A549 (cell line): ENCODE measurements at regions not wholly inside any gene's neighbourhood (a gene's known extent, or its start where the extent isn't known, plus 50 kb on each side); places are given as distances from the start of the nearest gene placed in this dataset.

Experiments
- ATAC-seq, 2 experiments: fragments of 200-7000 bp in 1 of 2; fragments of >200 bp in 1 of 2; cut with Nextera tagmentation in 1 of 2; cut with Tn5 transposase in 1 of 2; 3 replicates each; pipeline versions ENCODE4 v1.8.0 to v1.9.1; 2018 to 2020; ENCODE audit warnings: mild to moderate bottlenecking in 1 of 2, moderate library complexity in 1 of 2
- CTCF ChIA-PET: fragments of 300-600 bp; sonication (Branson Sonifier 250); formaldehyde crosslinking; extraction: SDS; loops from one replicate; lab custom pipeline; 2021; ENCODE audit warnings: antibody characterized with exemption, inconsistent platforms; lab: Yijun Ruan, JAX
- POLR2A ChIA-PET: fragments of 350-600 bp; formaldehyde crosslinking; extraction: SDS; loops from one replicate; lab custom pipeline; 2021; ENCODE audit warnings: antibody characterized with exemption, inconsistent platforms; lab: Yijun Ruan, JAX
- DNase-seq, 2 experiments: peaks; one replicate each; pipeline versions ENCODE4 v3.0.0 to v3.0.0-alpha.2; 2011 to 2016; ENCODE audit warnings: low read depth in 1 of 2, low spot score in 1 of 2
- FAIRE-seq: peaks from 2 replicates; lab custom pipeline; 2011; peaks lifted over from hg19 to GRCh38; lab: Jason Lieb, UNC
- H3K27ac ChIP-seq, 2 experiments: fragments of >200 bp; sonication (Bioruptor Twin); formaldehyde crosslinking; 3 replicates each; pipeline ENCODE4 v1.5.1; 2016 to 2017
- H3K4me1 ChIP-seq: fragments of >200 bp; sonication (Bioruptor Twin); formaldehyde crosslinking; 3 replicates; pipeline ENCODE4 v1.6.1; 2016
- H3K4me2 ChIP-seq: fragments of >200 bp; sonication (Bioruptor Twin); formaldehyde crosslinking; 3 replicates; pipeline ENCODE4 v1.6.1; 2016
- H3K4me3 ChIP-seq: fragments of >200 bp; sonication (Bioruptor Twin); formaldehyde crosslinking; 3 replicates; pipeline ENCODE4 v1.5.1; 2016
- H3K9me3 ChIP-seq: fragments of >200 bp; sonication (Bioruptor Twin); formaldehyde crosslinking; 3 replicates; pipeline ENCODE4 v1.6.1; 2016
- ATOH8 ChIP-seq: fragments of 250-450 bp; sonication (Bioruptor Pico); IDR thresholded peaks from 2 replicates; pipeline ENCODE4 v1.5.0; 2020; ENCODE audit warnings: low read depth, mild to moderate bottlenecking, moderate library complexity
- CBX2 ChIP-seq: fragments of 200-600 bp; sonication (generic); IDR thresholded peaks from 2 replicates; pipeline ENCODE4 v1.6.1; 2016; ENCODE audit warnings: low read depth, mild to moderate bottlenecking, borderline replicate concordance
- CBX8 ChIP-seq: fragments of 200-600 bp; sonication (generic); IDR thresholded peaks from 2 replicates; pipeline ENCODE4 v1.6.1; 2016
- CTCF ChIP-seq: fragments of >200 bp; sonication (Bioruptor Twin); formaldehyde crosslinking; IDR thresholded peaks from 3 replicates; pipeline ENCODE4 v1.5.1; 2016
- EHMT2 ChIP-seq: fragments of 200-600 bp; sonication (generic); IDR thresholded peaks from 2 replicates; pipeline ENCODE4 v1.6.1; 2016; ENCODE audit warnings: antibody characterized with exemption, low read depth, mild to moderate bottlenecking, moderate library complexity
- EP300 ChIP-seq, 2 experiments: fragments of >200 bp; sonication (Bioruptor Twin); formaldehyde crosslinking; IDR thresholded peaks; 2 replicates in 1 of 2; 3 replicates in 1 of 2; pipeline ENCODE4 v1.6.1; 2016 to 2017
- HDAC2 ChIP-seq: fragments of 200-600 bp; sonication (generic); IDR thresholded peaks from 2 replicates; pipeline ENCODE4 v1.6.1; 2016
- HOXA7 ChIP-seq: fragments of 250-450 bp; sonication (Bioruptor Pico); IDR thresholded peaks from 2 replicates; pipeline ENCODE4 v1.5.0; 2020; ENCODE audit warnings: mild to moderate bottlenecking, moderate library complexity
- KDM5A ChIP-seq: fragments of 200-600 bp; sonication (generic); IDR thresholded peaks from 2 replicates; pipeline ENCODE4 v1.6.1; 2016; ENCODE audit warnings: antibody characterized with exemption, mild to moderate bottlenecking
- PHF8 ChIP-seq: fragments of 200-600 bp; sonication (generic); IDR thresholded peaks from 2 replicates; pipeline ENCODE4 v1.6.1; 2016; ENCODE audit warnings: low read depth, mild to moderate bottlenecking, antibody characterized with exemption, moderate library complexity, borderline replicate concordance
- POLR2A ChIP-seq: IDR thresholded peaks from 2 replicates; pipeline ENCODE4 v1.6.1; 2012; ENCODE audit warnings: mild to moderate bottlenecking, low read length
- RAD21 ChIP-seq, 2 experiments: fragments of >200 bp in 1 of 2; sonication (Bioruptor Twin) in 1 of 2; formaldehyde crosslinking in 1 of 2; IDR thresholded peaks in 1 of 2; conservative IDR thresholded peaks in 1 of 2; 2 replicates in 1 of 2; 3 replicates in 1 of 2; pipeline ENCODE4 v1.6.1; 2012 to 2018; ENCODE audit warnings: inconsistent platforms in 1 of 2
- RARB ChIP-seq: fragments of 250-450 bp; sonication (Bioruptor Pico); IDR thresholded peaks from 2 replicates; pipeline ENCODE4 v1.8.0; 2021; ENCODE audit warnings: mild to moderate bottlenecking, moderate library complexity
- REST ChIP-seq: fragments of 200-600 bp; sonication (generic); IDR thresholded peaks from 2 replicates; pipeline ENCODE4 v1.6.1; 2016; ENCODE audit warnings: antibody characterized with exemption, mild to moderate bottlenecking, moderate library complexity
- ZSCAN20 ChIP-seq: fragments of 250-450 bp; sonication (Bioruptor Pico); IDR thresholded peaks from 2 replicates; pipeline ENCODE4 v1.8.0; 2022; ENCODE audit warnings: mild to moderate bottlenecking, moderate library complexity
- WGBS: methylation state at CpG from one replicate; pipeline ENCODE4 v1.1.6; 2017; ENCODE audit errors: missing lambda C conversion rate; 5-methylcytosine and 5-hydroxymethylcytosine counted together
- TF ChIP-seq, protein P1 (sequence below): fragments of 250-450 bp; sonication (Bioruptor Pico); IDR thresholded peaks from 2 replicates; pipeline ENCODE4 v1.5.0; 2021; ENCODE audit warnings: mild to moderate bottlenecking, moderate library complexity, borderline replicate concordance
- TF ChIP-seq, protein P2 (sequence below): IDR thresholded peaks from 2 replicates; pipeline ENCODE4 v1.6.1; 2012; ENCODE audit warnings: low read depth, borderline replicate concordance
- TF ChIP-seq, protein P3 (sequence below): fragments of 150-350 bp; IDR thresholded peaks from 2 replicates; pipeline ENCODE4 v1.6.1; 2014; ENCODE audit warnings: low read depth, mild to moderate bottlenecking, low read length

GRCh38 chr16:81158964-81159363, 62.8 kb upstream of the GCSH start:
- FAIRE-seq (no peak), ATAC-seq (no peak), DNase-seq (no peak)
- TF ChIP-seq PHF8: no peak
- TF ChIP-seq HOXA7 (CRISPR knock-in tag): no peak
- TF ChIP-seq, protein P1, sequence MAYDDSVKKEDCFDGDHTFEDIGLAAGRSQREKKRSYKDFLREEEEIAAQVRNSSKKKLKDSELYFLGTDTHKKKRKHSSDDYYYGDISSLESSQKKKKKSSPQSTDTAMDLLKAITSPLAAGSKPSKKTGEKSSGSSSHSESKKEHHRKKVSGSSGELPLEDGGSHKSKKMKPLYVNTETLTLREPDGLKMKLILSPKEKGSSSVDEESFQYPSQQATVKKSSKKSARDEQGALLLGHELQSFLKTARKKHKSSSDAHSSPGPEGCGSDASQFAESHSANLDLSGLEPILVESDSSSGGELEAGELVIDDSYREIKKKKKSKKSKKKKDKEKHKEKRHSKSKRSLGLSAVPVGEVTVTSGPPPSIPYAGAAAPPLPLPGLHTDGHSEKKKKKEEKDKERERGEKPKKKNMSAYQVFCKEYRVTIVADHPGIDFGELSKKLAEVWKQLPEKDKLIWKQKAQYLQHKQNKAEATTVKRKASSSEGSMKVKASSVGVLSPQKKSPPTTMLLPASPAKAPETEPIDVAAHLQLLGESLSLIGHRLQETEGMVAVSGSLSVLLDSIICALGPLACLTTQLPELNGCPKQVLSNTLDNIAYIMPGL (CRISPR knock-in tag): no peak
- no peak for TF ChIP-seq RARB (CRISPR knock-in tag)
- no peak for TF ChIP-seq ZSCAN20 (CRISPR knock-in tag)
- TF ChIP-seq ATOH8: no peak
- no peak for TF ChIP-seq CBX8
- TF ChIP-seq EP300 (IDR thresholded peaks at IDR 0.05): no peak
- no peak for TF ChIP-seq KDM5A
- no peak for TF ChIP-seq EHMT2
- no peak for TF ChIP-seq HDAC2
- no peak for TF ChIP-seq RAD21 (conservative IDR thresholded peaks at IDR 0.05 in 1 of 2, IDR thresholded peaks at IDR 0.05 in 1 of 2)
- no peak for TF ChIP-seq CTCF
- TF ChIP-seq REST: no peak
- TF ChIP-seq, protein P2, sequence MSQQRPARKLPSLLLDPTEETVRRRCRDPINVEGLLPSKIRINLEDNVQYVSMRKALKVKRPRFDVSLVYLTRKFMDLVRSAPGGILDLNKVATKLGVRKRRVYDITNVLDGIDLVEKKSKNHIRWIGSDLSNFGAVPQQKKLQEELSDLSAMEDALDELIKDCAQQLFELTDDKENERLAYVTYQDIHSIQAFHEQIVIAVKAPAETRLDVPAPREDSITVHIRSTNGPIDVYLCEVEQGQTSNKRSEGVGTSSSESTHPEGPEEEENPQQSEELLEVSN: no peak
- TF ChIP-seq, protein P3, sequence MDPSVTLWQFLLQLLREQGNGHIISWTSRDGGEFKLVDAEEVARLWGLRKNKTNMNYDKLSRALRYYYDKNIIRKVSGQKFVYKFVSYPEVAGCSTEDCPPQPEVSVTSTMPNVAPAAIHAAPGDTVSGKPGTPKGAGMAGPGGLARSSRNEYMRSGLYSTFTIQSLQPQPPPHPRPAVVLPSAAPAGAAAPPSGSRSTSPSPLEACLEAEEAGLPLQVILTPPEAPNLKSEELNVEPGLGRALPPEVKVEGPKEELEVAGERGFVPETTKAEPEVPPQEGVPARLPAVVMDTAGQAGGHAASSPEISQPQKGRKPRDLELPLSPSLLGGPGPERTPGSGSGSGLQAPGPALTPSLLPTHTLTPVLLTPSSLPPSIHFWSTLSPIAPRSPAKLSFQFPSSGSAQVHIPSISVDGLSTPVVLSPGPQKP: no peak
- no peak for TF ChIP-seq POLR2A
- no peak for TF ChIP-seq CBX2
- Histone ChIP-seq H3K4me2 (no peak overlapping the region), H3K4me1 (no peaks in the 10 kb centered on the region), H3K9me3 (no peaks in the 10 kb centered on the region), H3K27ac (no peak overlapping the region), H3K4me3 (no peak overlapping the region)
- ChIA-PET CTCF (interaction anchor here (0.6 to 1.5 kb wide), 4 partner anchors 9 to 102 kb away, joined by 3 to 5 read pairs (median 4); no protein-coding TSS in a partner anchor), POLR2A (no interaction called here)
- WGBS: 98% methylated on average over 6 of the region's 6 CpGs
